H9 (cell line): ENCODE measurements at regions not wholly inside any gene's neighbourhood (a gene's known extent, or its start where the extent isn't known, plus 50 kb on each side); places are given as distances from the start of the nearest gene placed in this dataset.

ENCODE experiments used
- DNase-seq: peaks from one replicate; pipeline ENCODE4 v3.0.0-alpha.2; 2017
- H2AFZ ChIP-seq: one replicate; pipeline ENCODE4 v1.6.1; 2013; ENCODE audit warnings: mild to moderate bottlenecking, low read length, control low read depth, moderate library complexity
- H2AK5ac ChIP-seq: 2 replicates; pipeline ENCODE4 v1.6.1; 2013; ENCODE audit warnings: low read length, control low read depth, mixed read lengths; ENCODE audit not compliant: insufficient read length
- H2BK120ac ChIP-seq: one replicate; pipeline ENCODE4 v1.6.1; 2013; ENCODE audit warnings: low read depth, mild to moderate bottlenecking, low read length, control low read depth, inconsistent platforms; ENCODE audit not compliant: poor library complexity, severe bottlenecking
- H2BK12ac ChIP-seq: 2 replicates; pipeline ENCODE4 v1.6.1; 2013; ENCODE audit warnings: low read length, control low read depth, mixed read lengths, low read depth; ENCODE audit not compliant: insufficient read length
- H2BK15ac ChIP-seq: 2 replicates; pipeline ENCODE4 v1.6.1; 2013; ENCODE audit warnings: low read depth, low read length, control low read depth
- H2BK20ac ChIP-seq: one replicate; pipeline ENCODE4 v1.6.1; 2013; ENCODE audit warnings: low read depth, mild to moderate bottlenecking, low read length, control low read depth, inconsistent platforms; ENCODE audit not compliant: poor library complexity, severe bottlenecking
- H2BK5ac ChIP-seq: 2 replicates; pipeline ENCODE4 v1.6.1; 2013; ENCODE audit warnings: low read length, control low read depth, mixed read lengths; ENCODE audit not compliant: insufficient read length
- H3K14ac ChIP-seq: 2 replicates; pipeline ENCODE4 v1.6.1; 2013; ENCODE audit warnings: low read length, control low read depth; ENCODE audit not compliant: insufficient read depth
- H3K18ac ChIP-seq: 2 replicates; pipeline ENCODE4 v1.6.1; 2013; ENCODE audit warnings: low read depth, mild to moderate bottlenecking, mixed read lengths, low read length, control low read depth; ENCODE audit not compliant: insufficient read length
- H3K23ac ChIP-seq: 2 replicates; pipeline ENCODE4 v1.6.1; 2013; ENCODE audit warnings: low read length, control low read depth, mixed read lengths, low read depth; ENCODE audit not compliant: insufficient read length
- H3K23me2 ChIP-seq: 2 replicates; pipeline ENCODE4 v1.6.1; 2013; ENCODE audit warnings: low read depth, mild to moderate bottlenecking, mixed read lengths, low read length, control low read depth; ENCODE audit not compliant: insufficient read length, poor library complexity, severe bottlenecking
- H3K27ac ChIP-seq: 2 replicates; pipeline ENCODE4 v1.5.1; 2013; ENCODE audit warnings: low read length, control low read depth, mixed read lengths, low read depth; ENCODE audit not compliant: insufficient read length
- H3K27me3 ChIP-seq: 2 replicates; pipeline ENCODE4 v1.6.1; 2013; ENCODE audit warnings: low read length, control low read depth, inconsistent platforms; ENCODE audit not compliant: insufficient read depth
- H3K4ac ChIP-seq: 2 replicates; pipeline ENCODE4 v1.6.1; 2013; ENCODE audit warnings: low read depth, mild to moderate bottlenecking, control low read depth, inconsistent platforms, low read length, moderate library complexity
- H3K4me1 ChIP-seq: 2 replicates; pipeline ENCODE4 v1.6.1; 2013; ENCODE audit warnings: low read length, control low read depth, inconsistent platforms; ENCODE audit not compliant: insufficient read depth
- H3K4me2 ChIP-seq: 2 replicates; pipeline ENCODE4 v1.6.1; 2013; ENCODE audit warnings: low read length, control low read depth, mixed read lengths; ENCODE audit not compliant: insufficient read length, insufficient read depth
- H3K56ac ChIP-seq: 2 replicates; pipeline ENCODE4 v1.6.1; 2013; ENCODE audit warnings: low read depth, mild to moderate bottlenecking, mixed read lengths, low read length, control low read depth; ENCODE audit not compliant: insufficient read length
- H3K79me1 ChIP-seq: 2 replicates; pipeline ENCODE4 v1.6.1; 2013; ENCODE audit warnings: low read depth, mild to moderate bottlenecking, moderate library complexity, low read length, control low read depth, inconsistent platforms; ENCODE audit not compliant: insufficient read depth, poor library complexity, severe bottlenecking
- H3K79me2 ChIP-seq: 2 replicates; pipeline ENCODE4 v1.6.1; 2013; ENCODE audit warnings: low read length, control low read depth, inconsistent platforms; ENCODE audit not compliant: insufficient read depth
- H3K9ac ChIP-seq: 2 replicates; pipeline ENCODE4 v1.6.1; 2013; ENCODE audit warnings: low read length, control low read depth, mixed read lengths; ENCODE audit not compliant: insufficient read length; ENCODE audit errors: extremely low read depth
- H3K9me3 ChIP-seq: one replicate; pipeline ENCODE4 v1.6.1; 2013; ENCODE audit warnings: low read depth, low read length, inconsistent platforms; ENCODE audit not compliant: control insufficient read depth
- H3T11ph ChIP-seq: one replicate; pipeline ENCODE4 v1.6.1; 2013; ENCODE audit warnings: mild to moderate bottlenecking, low read length, control low read depth, inconsistent platforms
- H4K20me1 ChIP-seq: one replicate; pipeline ENCODE4 v1.6.1; 2013; ENCODE audit not compliant: control insufficient read depth, insufficient read length, insufficient read depth
- H4K5ac ChIP-seq: 2 replicates; pipeline ENCODE4 v1.6.1; 2013; ENCODE audit warnings: low read depth, mild to moderate bottlenecking, mixed read lengths, low read length, control low read depth; ENCODE audit not compliant: insufficient read length
- H4K8ac ChIP-seq: replicated peaks from 2 replicates; pipeline ENCODE4 v1.6.1; 2013; ENCODE audit warnings: low read length, control low read depth, mixed read lengths, low read depth; ENCODE audit not compliant: insufficient read length
- H4K91ac ChIP-seq: 2 replicates; pipeline ENCODE4 v1.6.1; 2013; ENCODE audit warnings: low read depth, mild to moderate bottlenecking, moderate library complexity, mixed read lengths, low read length, control low read depth; ENCODE audit not compliant: insufficient read length
- H3K27ac Mint-ChIP-seq, 3 experiments: 2 replicates in 2 of 3; 3 replicates in 1 of 3; pipeline ENCODE4 v1.8.0; 2020 to 2021; ENCODE audit warnings: mixed read lengths in 3 of 3, mild to moderate bottlenecking in 1 of 3, moderate library complexity in 1 of 3
- H3K27me3 Mint-ChIP-seq: 2 replicates; pipeline ENCODE4 v1.8.0; 2021; ENCODE audit warnings: low read depth, mild to moderate bottlenecking, moderate library complexity, mixed read lengths
- H3K36me3 Mint-ChIP-seq, 3 experiments: 2 replicates in 2 of 3; 3 replicates in 1 of 3; pipeline ENCODE4 v1.8.0; 2020 to 2021; ENCODE audit warnings: low read depth in 3 of 3, mixed read lengths in 3 of 3; ENCODE audit not compliant: insufficient read depth in 1 of 3
- H3K4me1 Mint-ChIP-seq, 2 experiments: 2 replicates each; pipeline ENCODE4 v1.8.0; 2020; ENCODE audit warnings: mixed read lengths in 2 of 2
- H3K4me3 Mint-ChIP-seq, 2 experiments: 2 replicates in 1 of 2; 3 replicates in 1 of 2; pipeline ENCODE4 v1.8.0; 2020 to 2021; ENCODE audit warnings: mild to moderate bottlenecking in 2 of 2, mixed read lengths in 2 of 2, moderate library complexity in 1 of 2
- H3K9me3 Mint-ChIP-seq, 2 experiments: 2 replicates in 1 of 2; 3 replicates in 1 of 2; pipeline ENCODE4 v1.8.0; 2020; ENCODE audit warnings: mild to moderate bottlenecking in 2 of 2, mixed read lengths in 2 of 2, moderate library complexity in 1 of 2
- CTCF ChIP-seq: fragments of 200-600 bp; sonication (generic); conservative IDR thresholded peaks from 3 replicates; pipeline ENCODE4 v1.8.0; 2021; ENCODE audit warnings: antibody characterized with exemption, mild to moderate bottlenecking
- WGBS: extraction: QIAGEN DNeasy Blood & Tissue Kit; methylation state at CpG from one replicate; pipeline ENCODE4 v1.1.7; 2013; ENCODE audit warnings: missing lambda C conversion rate, low lambda C conversion rate, mixed read lengths; ENCODE audit not compliant: insufficient read length; ENCODE audit errors: extremely low coverage; 5-methylcytosine and 5-hydroxymethylcytosine counted together

GRCh38 chr1:5244631-5245285, 590.3 kb downstream of the AJAP1 start:
- no peak overlapping the region for H4K91ac ChIP-seq
- no peak overlapping the region for H2BK20ac ChIP-seq
- no peak overlapping the region for H3K9ac ChIP-seq
- peaks cover 71% of the 10 kb centered on the region for H3K27me3 Mint-ChIP-seq
- no peak overlapping the region for H3K18ac ChIP-seq
- H3K9me3 Mint-ChIP-seq, result peaks cover 7 to 8% of the 10 kb centered on the region in 2 experiments; a peak in 4 of 5 replicates
- no peaks in the 10 kb centered on the region for H3K9me3 ChIP-seq
- no peak overlapping the region for H2BK12ac ChIP-seq
- H3K23me2 ChIP-seq, result no peaks in the 10 kb centered on the region
- H3K56ac ChIP-seq, result no peak overlapping the region
- no peaks in the 10 kb centered on the region for H3K4me1 ChIP-seq
- no peak overlapping the region for H3K4me2 ChIP-seq
- no peaks in the 10 kb centered on the region for H4K20me1 ChIP-seq
- H2AFZ ChIP-seq, result no peak overlapping the region
- no peaks in the 10 kb centered on the region for H3K79me1 ChIP-seq
- H3K79me2 ChIP-seq, result no peaks in the 10 kb centered on the region
- H3T11ph ChIP-seq, result no peak overlapping the region
- no peaks in the 10 kb centered on the region; the same call in 1 of the 2 replicates for H3K27me3 ChIP-seq
- DNase-seq, result no peak
- no peak overlapping the region for H3K27ac ChIP-seq
- peaks cover 0 to 4% of the 10 kb centered on the region in 2 experiments; a peak in 2 of 4 replicates for H3K4me1 Mint-ChIP-seq
- no peak overlapping the region for H3K4ac ChIP-seq
- H4K5ac ChIP-seq, result no peak overlapping the region
- H3K14ac ChIP-seq, result no peak overlapping the region
- TF ChIP-seq CTCF, result no peak
- no peak overlapping the region for H2BK15ac ChIP-seq
- no peak overlapping the region for H3K4me3 Mint-ChIP-seq
- H3K23ac ChIP-seq, result no peak overlapping the region
- H3K27ac Mint-ChIP-seq, result no peak overlapping the region
- H2BK120ac ChIP-seq, result no peak overlapping the region
- peaks cover 0 to 3% (median 0%) of the 10 kb centered on the region in 3 experiments; a peak in 2 of 7 replicates for H3K36me3 Mint-ChIP-seq
- no peak overlapping the region for H4K8ac ChIP-seq
- no peak overlapping the region for H2BK5ac ChIP-seq
- no peak overlapping the region for H2AK5ac ChIP-seq
- WGBS, result no CpG with 5 or more reads among the region's 13 CpGs
